ENCODE measurements at regions not wholly inside any gene's neighbourhood (a gene's known extent, or its start where the extent isn't known, plus 50 kb on each side); places are given as distances from the start of the nearest gene placed in this dataset.

DNA sequence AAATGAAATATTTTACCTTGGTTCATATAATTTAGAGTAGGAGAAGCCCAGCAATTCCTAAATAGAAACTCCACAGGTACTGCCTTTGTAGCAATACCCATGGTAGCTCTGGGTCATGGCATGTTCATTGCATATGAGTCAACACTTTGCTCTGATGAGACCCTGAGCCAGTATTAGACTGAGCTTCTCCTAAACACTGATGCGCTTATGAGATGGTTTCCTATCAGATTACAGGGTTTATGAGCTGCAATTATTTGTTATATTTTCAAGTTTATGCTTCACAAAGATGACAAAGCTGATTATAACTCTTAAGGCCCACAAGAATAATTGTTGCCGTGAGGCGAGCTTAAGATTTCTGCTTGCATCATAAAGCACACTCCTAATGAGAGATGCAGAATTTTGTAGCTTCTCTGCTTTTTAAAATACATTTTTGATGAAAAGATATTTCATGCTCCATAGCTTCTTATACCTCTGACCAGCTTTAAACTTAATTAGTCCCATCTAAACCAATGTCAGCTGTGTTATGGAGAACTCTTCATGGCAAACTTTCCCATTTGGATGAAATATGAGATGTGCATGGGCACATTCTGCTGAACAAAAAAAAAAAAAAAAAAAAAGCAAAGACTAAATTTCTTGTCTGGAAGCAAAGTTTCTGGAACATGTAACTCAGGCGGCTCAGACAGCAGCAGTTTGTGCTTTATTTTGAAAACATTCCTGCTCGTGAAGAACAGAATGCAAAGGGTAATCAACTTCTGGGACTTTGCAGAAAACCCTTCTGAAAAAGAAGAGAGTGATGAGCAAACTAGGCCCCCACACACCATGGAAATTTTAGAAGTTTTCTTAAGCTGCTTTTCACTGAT is 162.6 kb downstream of the KCNE4 start:
- H3K9me3 Mint-ChIP-seq (ENCODE audit: insufficient read depth): peaks cover 2% of the 10 kb centered on the region
- no peak overlapping the region for H3K9ac ChIP-seq (ENCODE audit: low read length)
- H3K4me2 ChIP-seq (replicated peaks; ENCODE audit: low read depth, low read length, poor library complexity, severe bottlenecking): no peak overlapping the region
- H3K4me1 Mint-ChIP-seq: no peaks in the 10 kb centered on the region
- no peaks in the 10 kb centered on the region for H3K27me3 ChIP-seq (replicated peaks in 1 of 4; ENCODE audit: control extremely low read depth in 1 of 4, control insufficient read depth in 3 of 4, insufficient read depth in 4 of 4, low read length in 3 of 4)
- no peak overlapping the region for H3K27ac Mint-ChIP-seq
- no peak for ATAC-seq (ENCODE audit: low read depth)
- H4K20me1 ChIP-seq (ENCODE audit: control insufficient read depth, insufficient read depth, low read length, poor library complexity, severe bottlenecking): no peaks in the 10 kb centered on the region
- H2AFZ ChIP-seq (ENCODE audit: insufficient read depth, low read depth, low read length, poor library complexity, severe bottlenecking): no peak overlapping the region
- ChIA-PET CTCF (no interaction called here), POLR2A (no interaction called here)
- no peaks in the 10 kb centered on the region for H3K27me3 Mint-ChIP-seq
- H3K4me3 ChIP-seq (ENCODE audit: control extremely low read depth in 1 of 5, extremely low read depth in 1 of 5, insufficient read depth in 1 of 5, low read depth in 2 of 5, low read length in 4 of 5): no peak overlapping the region
- H3K36me3 ChIP-seq (replicated peaks in 1 of 2; ENCODE audit: control extremely low read depth in 1 of 2, control insufficient read depth in 1 of 2, extremely low read depth in 1 of 2, insufficient read depth in 2 of 2, low read length in 1 of 2): no peaks in the 10 kb centered on the region
- WGBS (ENCODE audit: insufficient coverage): 80% methylated on average over 4 of the region's 5 CpGs
- H3K79me2 ChIP-seq (ENCODE audit: control insufficient read depth, insufficient read depth, low read length): no peaks in the 10 kb centered on the region
- H3K4me1 ChIP-seq (ENCODE audit: control insufficient read depth in 2 of 2, insufficient read depth in 2 of 2, low read length in 2 of 2): no peaks in the 10 kb centered on the region
- no peak overlapping the region for H3K4me3 Mint-ChIP-seq
- DNase-seq: no peak
- TF ChIP-seq EZH2 (IDR thresholded peaks at IDR 0.05; ENCODE audit: borderline replicate concordance, insufficient read depth, low read depth, low read length, poor library complexity, severe bottlenecking): no peak
- TF ChIP-seq CTCF (IDR thresholded peaks at IDR 0.05): no peak
- peaks cover 0 to 1% (median 0%) of the 10 kb centered on the region in 3 donors for H3K9me3 ChIP-seq (ENCODE audit: control extremely low read depth in 1 of 3, control insufficient read depth in 2 of 3, insufficient read depth in 1 of 3, low read length in 2 of 3)
- H3K27ac ChIP-seq (ENCODE audit: low read length in 2 of 2): no peak overlapping the region
- intact Hi-C loops (cut with micrococcal nuclease): no loop called here

- Mint-ChIP-seq H3K9me3 (ENCODE audit: insufficient read depth) (peaks cover under 1% of the 10 kb centered on the region), H3K27me3 (peaks cover 4% of the 10 kb centered on the region)
- no peak overlapping the region for H3K4me3 ChIP-seq (ENCODE audit: control extremely low read depth in 1 of 5, extremely low read depth in 1 of 5, insufficient read depth in 1 of 5, low read depth in 2 of 5, low read length in 4 of 5)
These were observed 163.2 kb downstream of the KCNE4 start for GRCh38 chr2:223215254-223215516.

More at GRCh38 chr2:223215254-223215516, 163.2 kb downstream of the KCNE4 start:
- Histone ChIP-seq H3K9me3 (ENCODE audit: control extremely low read depth in 1 of 3, control insufficient read depth in 2 of 3, insufficient read depth in 1 of 3, low read length in 2 of 3) (peaks cover 0 to 1% (median 0%) of the 10 kb centered on the region in 3 donors), H3K4me2 (replicated peaks; ENCODE audit: low read depth, low read length, poor library complexity, severe bottlenecking) (no peak overlapping the region), H3K79me2 (ENCODE audit: control insufficient read depth, insufficient read depth, low read length) (no peaks in the 10 kb centered on the region), H3K36me3 (replicated peaks in 1 of 2; ENCODE audit: control extremely low read depth in 1 of 2, control insufficient read depth in 1 of 2, extremely low read depth in 1 of 2, insufficient read depth in 2 of 2, low read length in 1 of 2) (no peaks in the 10 kb centered on the region), H4K20me1 (ENCODE audit: control insufficient read depth, insufficient read depth, low read length, poor library complexity, severe bottlenecking) (no peaks in the 10 kb centered on the region), H3K27ac (ENCODE audit: low read length in 2 of 2) (no peak overlapping the region), H3K4me1 (ENCODE audit: control insufficient read depth in 2 of 2, insufficient read depth in 2 of 2, low read length in 2 of 2) (no peaks in the 10 kb centered on the region), H3K9ac (ENCODE audit: low read length) (no peak overlapping the region), H2AFZ (ENCODE audit: insufficient read depth, low read depth, low read length, poor library complexity, severe bottlenecking) (no peak overlapping the region), H3K27me3 (replicated peaks in 1 of 4; ENCODE audit: control extremely low read depth in 1 of 4, control insufficient read depth in 3 of 4, insufficient read depth in 4 of 4, low read length in 3 of 4) (no peaks in the 10 kb centered on the region)
- ChIA-PET POLR2A (no interaction called here), CTCF (no interaction called here)
- Mint-ChIP-seq H3K27ac (no peak overlapping the region), H3K4me1 (no peaks in the 10 kb centered on the region), H3K4me3 (no peak overlapping the region)
- no peak for DNase-seq
- ATAC-seq (ENCODE audit: low read depth): no peak
- 53% methylated on average over 2 of the region's 2 CpGs for WGBS (ENCODE audit: insufficient coverage)
- intact Hi-C loops (cut with micrococcal nuclease): no loop called here
- TF ChIP-seq EZH2 (IDR thresholded peaks at IDR 0.05; ENCODE audit: borderline replicate concordance, insufficient read depth, low read depth, low read length, poor library complexity, severe bottlenecking) (no peak), CTCF (IDR thresholded peaks at IDR 0.05) (no peak)

All from B cell (primary cell).